Kidney epithelial cell (primary cell): ENCODE measurements at regions not wholly inside any gene's neighbourhood (a gene's known extent, or its start where the extent isn't known, plus 50 kb on each side); places are given as distances from the start of the nearest gene placed in this dataset.

Experiments
- DNase-seq: peaks from one replicate; pipeline ENCODE4 v3.0.0-alpha.2; 2010; ENCODE audit warnings: low read depth
- H3K27me3 ChIP-seq: 2 replicates; pipeline ENCODE4 v1.6.0; 2011; ENCODE audit warnings: low read length; ENCODE audit not compliant: control insufficient read depth, insufficient read depth
- H3K36me3 ChIP-seq: 2 replicates; pipeline ENCODE4 v1.5.1; 2011; ENCODE audit warnings: low read length; ENCODE audit not compliant: control insufficient read depth, insufficient read depth
- H3K4me3 ChIP-seq: 2 replicates; pipeline ENCODE4 v1.5.1; 2011; ENCODE audit warnings: low read depth, mild to moderate bottlenecking, control low read depth, low read length
- TF ChIP-seq, protein P1 (sequence below): IDR thresholded peaks from 2 replicates; pipeline ENCODE4 v1.5.1; 2011; ENCODE audit warnings: mild to moderate bottlenecking, moderate library complexity, low read length, control low read depth, inconsistent platforms; ENCODE audit not compliant: insufficient read depth, poor library complexity, severe bottlenecking

DNA sequence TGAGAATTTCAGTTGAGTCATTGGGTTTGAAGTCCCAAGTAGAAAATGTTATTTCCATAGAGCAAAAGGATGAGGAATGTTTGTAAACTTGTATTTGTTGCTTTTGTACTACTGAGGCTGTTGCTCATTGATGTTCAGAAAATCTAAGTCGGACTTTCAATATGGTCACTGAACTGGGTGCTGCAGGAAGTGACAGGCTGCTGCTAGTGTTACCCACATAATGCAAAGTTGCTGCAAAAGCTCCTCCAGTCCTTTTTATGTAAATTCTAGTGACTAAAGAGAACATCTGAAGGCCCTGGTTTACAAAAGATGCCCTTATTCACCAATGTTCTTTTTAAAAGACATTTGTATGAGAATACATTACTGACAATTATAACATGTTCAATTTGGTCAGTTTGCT lies 131.1 kb upstream of the FAM98A start:
- no peaks in the 10 kb centered on the region for H3K36me3 ChIP-seq
- TF ChIP-seq, protein P1, sequence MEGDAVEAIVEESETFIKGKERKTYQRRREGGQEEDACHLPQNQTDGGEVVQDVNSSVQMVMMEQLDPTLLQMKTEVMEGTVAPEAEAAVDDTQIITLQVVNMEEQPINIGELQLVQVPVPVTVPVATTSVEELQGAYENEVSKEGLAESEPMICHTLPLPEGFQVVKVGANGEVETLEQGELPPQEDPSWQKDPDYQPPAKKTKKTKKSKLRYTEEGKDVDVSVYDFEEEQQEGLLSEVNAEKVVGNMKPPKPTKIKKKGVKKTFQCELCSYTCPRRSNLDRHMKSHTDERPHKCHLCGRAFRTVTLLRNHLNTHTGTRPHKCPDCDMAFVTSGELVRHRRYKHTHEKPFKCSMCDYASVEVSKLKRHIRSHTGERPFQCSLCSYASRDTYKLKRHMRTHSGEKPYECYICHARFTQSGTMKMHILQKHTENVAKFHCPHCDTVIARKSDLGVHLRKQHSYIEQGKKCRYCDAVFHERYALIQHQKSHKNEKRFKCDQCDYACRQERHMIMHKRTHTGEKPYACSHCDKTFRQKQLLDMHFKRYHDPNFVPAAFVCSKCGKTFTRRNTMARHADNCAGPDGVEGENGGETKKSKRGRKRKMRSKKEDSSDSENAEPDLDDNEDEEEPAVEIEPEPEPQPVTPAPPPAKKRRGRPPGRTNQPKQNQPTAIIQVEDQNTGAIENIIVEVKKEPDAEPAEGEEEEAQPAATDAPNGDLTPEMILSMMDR, result no peak

GRCh38 chr2:33729353-33729752 lies 130.3 kb upstream of the FAM98A start:
- DNase-seq, result no peak
- TF ChIP-seq, protein P1, result no peak
- Histone ChIP-seq H3K36me3 (no peaks in the 10 kb centered on the region), H3K4me3 (no peak overlapping the region), H3K27me3 (no peaks in the 10 kb centered on the region)

More for the DNA sequence above, 131.1 kb upstream of the FAM98A start:
- no peak overlapping the region for H3K4me3 ChIP-seq
- no peak for DNase-seq
- no peaks in the 10 kb centered on the region for H3K27me3 ChIP-seq

DNA sequence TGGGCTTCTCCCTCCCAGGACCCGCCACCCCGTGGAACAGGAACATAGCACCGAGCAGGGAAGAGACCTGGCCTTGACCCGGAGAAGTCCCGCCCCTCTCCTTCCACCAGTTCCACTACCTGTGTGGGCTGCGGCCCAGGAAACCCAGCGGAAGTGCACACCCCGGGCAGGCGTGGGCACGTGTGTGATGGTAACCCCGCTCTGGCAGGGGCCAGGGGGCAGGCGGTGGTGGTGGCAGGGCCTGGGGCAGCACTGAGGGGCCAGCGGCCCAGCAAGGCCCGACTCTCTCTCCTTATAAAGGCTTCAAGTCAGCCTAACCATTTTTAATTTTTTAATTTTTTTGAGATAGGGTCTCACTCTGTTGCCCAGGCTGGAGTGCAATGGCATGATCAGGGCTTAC lies 129.0 kb upstream of the FAM98A start:
- TF ChIP-seq, protein P1, result no peak
- no peak for DNase-seq
- H3K27me3 ChIP-seq, result no peaks in the 10 kb centered on the region
- H3K4me3 ChIP-seq, result no peak overlapping the region
- H3K36me3 ChIP-seq, result no peaks in the 10 kb centered on the region

DNA sequence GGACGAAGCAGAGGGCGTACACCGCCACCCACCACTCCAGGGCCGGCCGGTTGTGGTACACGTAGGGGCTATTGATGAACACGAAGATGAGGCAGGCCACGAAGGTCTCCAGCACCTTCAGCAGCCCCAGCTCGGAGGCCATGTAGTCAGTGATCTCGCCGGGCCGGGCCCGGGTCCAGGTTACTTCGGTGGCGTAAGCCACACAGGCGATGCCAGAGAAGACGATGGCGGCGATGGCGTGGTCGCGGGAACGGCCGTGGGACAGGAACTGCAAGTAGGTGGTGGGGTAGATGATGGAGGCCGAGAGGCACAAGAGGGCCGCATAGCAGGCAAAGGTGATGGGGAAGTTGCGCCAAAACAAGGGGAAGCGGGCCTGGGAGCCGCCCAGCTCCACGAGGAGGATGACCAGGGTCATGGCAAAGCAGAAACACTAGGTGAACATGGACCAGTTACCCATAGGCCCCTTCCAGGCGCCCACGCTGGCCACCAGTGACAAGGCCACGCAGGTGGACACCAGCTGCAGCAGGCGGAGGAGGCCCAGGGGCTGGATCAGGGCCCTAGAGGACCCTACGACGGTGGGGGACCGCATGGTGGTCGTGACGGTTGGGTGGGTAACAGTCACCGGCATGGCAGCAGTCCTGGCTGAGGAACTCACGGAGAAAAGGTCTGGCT lies 128.4 kb upstream of the FAM98A start:
- Histone ChIP-seq H3K4me3 (no peak overlapping the region), H3K27me3 (no peaks in the 10 kb centered on the region), H3K36me3 (no peaks in the 10 kb centered on the region)
- no peak for DNase-seq
- TF ChIP-seq, protein P1, result no peak

GRCh38 chr2:33726415-33726814 lies 127.3 kb upstream of the FAM98A start:
- no peak for DNase-seq
- Histone ChIP-seq H3K27me3 (no peaks in the 10 kb centered on the region), H3K4me3 (no peak overlapping the region), H3K36me3 (no peaks in the 10 kb centered on the region)
- TF ChIP-seq, protein P1, result no peak

GRCh38 chr2:33723329-33723728 lies 124.2 kb upstream of the FAM98A start:
- H3K4me3 ChIP-seq, result no peak overlapping the region
- TF ChIP-seq, protein P1, result no peak
- no peaks in the 10 kb centered on the region for H3K36me3 ChIP-seq
- no peak for DNase-seq
- H3K27me3 ChIP-seq, result no peaks in the 10 kb centered on the region
